GM12864 (cell line): ENCODE measurements at regions not wholly inside any gene's neighbourhood (a gene's known extent, or its start where the extent isn't known, plus 50 kb on each side); places are given as distances from the start of the nearest gene placed in this dataset.

Source experiments
- DNase-seq: peaks from one replicate; pipeline ENCODE4 v3.0.0-alpha.2; 2011; ENCODE audit warnings: low read depth
- H3K4me3 ChIP-seq: 2 replicates; pipeline ENCODE4 v1.5.1; 2011; ENCODE audit warnings: mild to moderate bottlenecking, low read depth, low read length, control low read depth
- CTCF ChIP-seq: IDR thresholded peaks from 2 replicates; pipeline ENCODE4 v1.5.1; 2011; ENCODE audit warnings: low read depth, mild to moderate bottlenecking, moderate library complexity, low read length, control low read depth, inconsistent platforms; ENCODE audit errors: missing control alignments

GRCh38 chr2:217142649-217143266, 282.9 kb upstream of the TNP1 start:
- H3K4me3 ChIP-seq, result no peak overlapping the region
- peak; percentile 58 for TF ChIP-seq CTCF
- no peak for DNase-seq

GRCh38 chr2:217138284-217138683, 278.4 kb upstream of the TNP1 start:
- DNase-seq, result no peak
- no peak overlapping the region for H3K4me3 ChIP-seq
- TF ChIP-seq CTCF, result no peak

GRCh38 chr2:217127744-217128143, 267.9 kb upstream of the TNP1 start:
- no peak for TF ChIP-seq CTCF
- DNase-seq, result no peak
- H3K4me3 ChIP-seq, result no peak overlapping the region

- TF ChIP-seq CTCF, result no peak
- H3K4me3 ChIP-seq, result no peak overlapping the region
- DNase-seq, result no peak
These were observed 265.1 kb upstream of the TNP1 start for GRCh38 chr2:217125014-217125413.

- H3K4me3 ChIP-seq, result no peak overlapping the region
- DNase-seq, result no peak
- TF ChIP-seq CTCF, result no peak
These were observed 264.2 kb upstream of the TNP1 start for GRCh38 chr2:217124050-217124449.

- DNase-seq, result no peak
- no peak for TF ChIP-seq CTCF
These were observed 261.7 kb upstream of the TNP1 start for GRCh38 chr2:217121565-217121964.

GRCh38 chr2:217120429-217120828, 260.6 kb upstream of the TNP1 start:
- DNase-seq, result no peak
- no peak overlapping the region for H3K4me3 ChIP-seq
- TF ChIP-seq CTCF, result no peak

More at GRCh38 chr2:217121565-217121964, 261.7 kb upstream of the TNP1 start:
- H3K4me3 ChIP-seq, result no peak overlapping the region
